Uterus (tissue), 3 donors: ENCODE measurements at regions not wholly inside any gene's neighbourhood (a gene's known extent, or its start where the extent isn't known, plus 50 kb on each side); places are given as distances from the start of the nearest gene placed in this dataset.

Experiments used
- DNase-seq, 2 donors: peaks; one replicate each; pipeline ENCODE4 v3.0.0-alpha.2; 2019 to 2020
- H3K27ac ChIP-seq, 2 donors: fragments of 200-600 bp; sonication (generic); 1 replicate in 1 of 2; 2 replicates in 1 of 2; pipeline ENCODE4 v1.5.1; 2016 to 2018
- H3K27me3 ChIP-seq, 2 donors: fragments of 200-600 bp; sonication (generic); one replicate each; pipeline ENCODE4 v1.5.1; 2018 to 2019; ENCODE audit warnings: control low read depth in 1 of 2
- H3K36me3 ChIP-seq, 2 donors: fragments of 200-600 bp; sonication (generic); one replicate each; pipeline ENCODE4 v1.5.1; 2019; ENCODE audit warnings: control low read depth in 1 of 2
- H3K4me1 ChIP-seq, 2 donors: fragments of 200-600 bp; sonication (generic); one replicate each; pipeline ENCODE4 v1.5.1; 2018 to 2019; ENCODE audit warnings: control low read depth in 1 of 2
- H3K4me3 ChIP-seq, 2 donors: fragments of 200-600 bp; sonication (generic); 1 replicate in 1 of 2; 2 replicates in 1 of 2; pipeline ENCODE4 v1.5.1; 2018 to 2019; ENCODE audit warnings: mild to moderate bottlenecking in 1 of 2
- H3K9me3 ChIP-seq, 2 donors: fragments of 200-600 bp; sonication (generic); one replicate each; pipeline ENCODE4 v1.5.1; 2019; ENCODE audit warnings: control low read depth in 1 of 2
- POLR2A ChIP-seq, 2 donors: fragments of 450-650 bp; IDR thresholded peaks; one replicate each; pipeline ENCODE4 v1.6.1; 2016; ENCODE audit warnings: antibody characterized with exemption in 2 of 2, mild to moderate bottlenecking in 1 of 2, moderate library complexity in 1 of 2
- intact Hi-C: fragments of 100-400 bp; cut with DNase I; formaldehyde crosslinking; loops from one replicate; pipeline ENCODE4 v1.15.1; 2023; ENCODE audit warnings: low total_unique reads
- TF ChIP-seq, protein P1 (sequence below), 4 experiments: fragments of 200-600 bp in 2 of 4; fragments of 450-650 bp in 2 of 4; sonication (generic) in 2 of 4; IDR thresholded peaks; one replicate each; pipeline ENCODE4 v1.5.1; 2016 to 2019; ENCODE audit warnings: antibody characterized with exemption in 4 of 4, mild to moderate bottlenecking in 2 of 4, moderate library complexity in 1 of 4
- donor health status: DM: yes; HTN: yes; CAD: no.

DNA sequence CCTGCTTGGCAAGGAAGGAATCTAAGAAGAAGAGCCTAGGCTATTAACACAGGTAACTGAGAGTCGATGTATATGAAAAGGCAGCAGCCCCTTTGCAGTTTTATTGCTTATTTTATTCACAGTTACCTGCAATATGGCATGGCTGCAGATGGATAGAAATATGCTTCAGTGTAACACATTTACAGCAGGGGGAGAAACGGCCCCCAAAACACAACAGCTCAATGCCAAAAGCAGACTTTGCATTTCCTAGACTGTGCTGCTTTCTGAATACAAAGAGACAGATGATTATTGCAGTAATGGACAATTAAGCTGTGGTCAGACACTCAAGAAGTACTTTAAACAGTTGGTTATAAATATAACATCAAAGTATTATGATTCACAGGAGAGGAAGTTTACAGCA is 108.0 kb upstream of the CDH13 start:
- TF ChIP-seq, protein P1, sequence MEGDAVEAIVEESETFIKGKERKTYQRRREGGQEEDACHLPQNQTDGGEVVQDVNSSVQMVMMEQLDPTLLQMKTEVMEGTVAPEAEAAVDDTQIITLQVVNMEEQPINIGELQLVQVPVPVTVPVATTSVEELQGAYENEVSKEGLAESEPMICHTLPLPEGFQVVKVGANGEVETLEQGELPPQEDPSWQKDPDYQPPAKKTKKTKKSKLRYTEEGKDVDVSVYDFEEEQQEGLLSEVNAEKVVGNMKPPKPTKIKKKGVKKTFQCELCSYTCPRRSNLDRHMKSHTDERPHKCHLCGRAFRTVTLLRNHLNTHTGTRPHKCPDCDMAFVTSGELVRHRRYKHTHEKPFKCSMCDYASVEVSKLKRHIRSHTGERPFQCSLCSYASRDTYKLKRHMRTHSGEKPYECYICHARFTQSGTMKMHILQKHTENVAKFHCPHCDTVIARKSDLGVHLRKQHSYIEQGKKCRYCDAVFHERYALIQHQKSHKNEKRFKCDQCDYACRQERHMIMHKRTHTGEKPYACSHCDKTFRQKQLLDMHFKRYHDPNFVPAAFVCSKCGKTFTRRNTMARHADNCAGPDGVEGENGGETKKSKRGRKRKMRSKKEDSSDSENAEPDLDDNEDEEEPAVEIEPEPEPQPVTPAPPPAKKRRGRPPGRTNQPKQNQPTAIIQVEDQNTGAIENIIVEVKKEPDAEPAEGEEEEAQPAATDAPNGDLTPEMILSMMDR (IDR thresholded peaks at IDR 0.05) = no peak
- TF ChIP-seq POLR2A (IDR thresholded peaks at IDR 0.05) = no peak
- no peak overlapping the region for H3K27ac ChIP-seq

DNA sequence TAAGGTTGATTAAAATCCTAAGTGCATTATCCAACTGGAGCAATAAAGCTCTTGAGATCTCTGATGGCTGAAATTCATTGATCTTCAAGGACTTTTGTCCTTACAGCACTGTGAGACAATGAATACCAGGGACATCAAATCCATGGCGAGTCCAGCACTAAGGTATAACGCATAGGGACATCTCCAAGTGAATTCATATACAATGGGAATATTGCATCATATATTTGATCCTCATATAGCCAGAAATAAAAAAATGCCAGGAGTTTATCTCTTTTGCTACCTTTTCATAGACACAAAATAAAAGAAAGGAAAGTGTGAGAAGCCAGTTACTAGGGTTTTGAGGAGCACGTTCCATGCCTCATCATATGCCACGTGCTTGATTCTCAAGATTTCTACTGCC is 112.5 kb upstream of the CDH13 start:
- intact Hi-C loops = no loop called here
- no peak for TF ChIP-seq POLR2A (IDR thresholded peaks at IDR 0.05)
- TF ChIP-seq, protein P1 (IDR thresholded peaks at IDR 0.05) = no peak
- DNase-seq = no peak
- no peak overlapping the region for H3K27ac ChIP-seq
- H3K4me3 ChIP-seq = no peak overlapping the region
- no peaks in the 10 kb centered on the region for H3K9me3 ChIP-seq
- no peaks in the 10 kb centered on the region for H3K4me1 ChIP-seq
- no peaks in the 10 kb centered on the region for H3K36me3 ChIP-seq
- H3K27me3 ChIP-seq = no peaks in the 10 kb centered on the region

More for the DNA sequence above, 108.0 kb upstream of the CDH13 start:
- H3K4me3 ChIP-seq = no peak overlapping the region
- no peaks in the 10 kb centered on the region for H3K27me3 ChIP-seq
- intact Hi-C loops = no loop called here
- no peaks in the 10 kb centered on the region for H3K4me1 ChIP-seq
- H3K9me3 ChIP-seq = no peaks in the 10 kb centered on the region
- no peaks in the 10 kb centered on the region for H3K36me3 ChIP-seq
- DNase-seq = no peak

DNA sequence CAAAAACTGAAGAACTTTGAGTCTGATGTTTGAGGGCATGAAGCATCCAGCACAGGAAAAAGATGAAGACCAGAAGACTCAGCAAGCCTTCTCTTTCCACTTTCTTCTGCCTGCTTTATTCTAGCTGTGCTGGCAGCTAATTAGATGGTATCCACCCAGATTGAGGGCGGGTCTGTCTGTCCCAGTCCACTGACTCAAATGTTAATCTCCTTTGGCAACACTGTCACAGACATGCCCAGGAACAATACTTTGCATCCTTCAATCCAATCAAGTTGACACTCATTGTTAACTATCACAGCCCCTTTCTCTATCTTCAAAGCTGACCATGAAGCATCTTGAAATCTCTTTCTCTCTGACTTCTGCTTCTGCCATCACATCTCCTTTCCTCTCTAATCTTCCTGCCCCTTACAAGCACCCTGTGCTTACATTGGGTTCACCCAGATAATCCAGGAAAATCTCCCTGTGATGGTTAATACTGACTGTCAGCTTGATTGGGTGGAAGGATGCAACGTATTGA is 115.9 kb upstream of the CDH13 start:
- Histone ChIP-seq H3K27ac (no peak overlapping the region), H3K27me3 (no peaks in the 10 kb centered on the region), H3K4me3 (no peak overlapping the region), H3K36me3 (no peaks in the 10 kb centered on the region), H3K4me1 (no peaks in the 10 kb centered on the region), H3K9me3 (no peaks in the 10 kb centered on the region)
- intact Hi-C loops = no loop called here
- DNase-seq = no peak
- TF ChIP-seq, protein P1 (IDR thresholded peaks at IDR 0.05) = no peak

DNA sequence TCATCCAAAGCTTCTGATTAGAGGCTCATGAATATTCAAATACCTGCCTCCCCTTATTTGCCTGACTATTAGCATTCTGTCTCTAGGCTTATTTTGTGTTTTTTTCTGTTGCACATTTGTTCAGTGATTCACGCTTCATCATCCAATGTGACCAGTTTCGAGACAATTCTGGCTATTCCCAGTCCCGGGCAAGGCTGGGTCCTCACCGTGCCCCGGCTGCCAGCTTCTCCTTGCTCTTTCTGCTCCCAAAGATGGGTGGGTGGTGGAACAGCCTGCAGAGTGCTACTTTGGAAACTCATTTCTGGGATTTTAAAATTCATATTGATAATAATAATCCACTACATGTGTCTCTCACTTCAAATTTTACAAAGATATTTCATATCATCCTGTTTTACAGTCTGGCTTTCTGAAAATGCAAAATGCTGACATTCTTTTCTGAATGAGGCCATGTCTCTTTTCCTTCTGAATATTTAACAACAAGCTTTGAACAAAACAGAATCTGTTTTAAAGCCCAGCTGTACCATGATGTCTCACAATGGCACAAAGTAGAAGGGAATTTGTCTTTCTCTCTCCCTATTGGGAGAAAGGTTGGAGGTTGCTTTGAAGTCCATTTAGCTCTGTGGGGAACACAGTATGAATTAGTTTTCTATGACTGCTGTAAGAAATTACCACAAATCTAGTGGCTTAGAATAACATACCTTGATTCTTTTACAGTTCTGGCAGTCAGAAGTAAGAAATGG is 116.9 kb upstream of the CDH13 start:
- Histone ChIP-seq H3K27ac (no peak overlapping the region), H3K4me1 (no peaks in the 10 kb centered on the region), H3K4me3 (no peak overlapping the region), H3K27me3 (no peaks in the 10 kb centered on the region), H3K9me3 (no peaks in the 10 kb centered on the region), H3K36me3 (no peaks in the 10 kb centered on the region)
- no peak for DNase-seq
- intact Hi-C loops = no loop called here
- no peak for TF ChIP-seq POLR2A (IDR thresholded peaks at IDR 0.05)

DNA sequence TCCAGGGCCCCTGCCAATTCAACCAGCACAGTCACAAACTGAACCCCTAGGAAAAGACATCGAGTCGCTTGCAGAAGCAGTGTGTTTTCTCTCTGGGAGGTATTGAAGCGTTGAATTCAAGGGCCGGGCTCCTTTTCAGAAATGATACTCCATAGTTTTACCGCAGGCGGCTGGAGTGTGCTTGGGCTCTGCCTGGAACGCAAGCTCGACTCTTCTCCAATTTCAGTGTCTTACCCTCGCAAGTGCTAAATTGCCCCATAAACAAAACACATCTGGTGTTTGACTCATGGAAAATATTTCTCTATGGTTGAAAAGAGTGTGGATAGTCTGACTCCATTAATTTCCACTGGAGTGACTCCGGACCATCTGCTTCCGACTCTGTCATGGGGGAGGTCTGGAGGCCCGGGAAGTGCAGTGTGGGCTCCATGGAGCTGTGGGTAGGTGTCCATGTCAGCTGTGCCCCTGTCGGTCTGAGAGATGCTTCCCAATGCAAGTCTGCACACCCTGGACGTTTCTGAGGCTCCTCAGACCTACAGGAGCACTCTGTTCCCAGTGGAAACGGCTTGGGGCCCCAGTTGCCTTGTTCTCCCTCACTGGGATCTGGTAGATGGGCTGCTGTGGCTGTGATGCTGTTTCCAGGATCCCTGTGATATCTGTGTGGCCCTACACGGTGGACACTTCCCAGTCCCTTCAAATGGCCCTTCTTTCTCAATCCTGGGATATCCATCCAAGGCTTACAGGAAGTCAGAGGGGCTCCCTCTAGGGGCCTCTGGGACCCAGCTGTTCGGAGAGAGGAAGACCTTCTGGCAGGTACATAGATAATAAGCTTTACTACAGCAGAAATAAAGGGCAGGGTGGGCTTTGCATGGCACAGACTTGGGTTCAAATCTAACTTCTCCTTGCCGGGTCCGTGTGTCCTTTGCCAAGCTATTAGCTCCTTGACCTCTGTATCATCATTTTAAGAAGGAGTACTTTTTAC is 119.8 kb upstream of the CDH13 start:
- H3K27me3 ChIP-seq = no peaks in the 10 kb centered on the region
- TF ChIP-seq, protein P1 (IDR thresholded peaks at IDR 0.05) = no peak
- TF ChIP-seq POLR2A (IDR thresholded peaks at IDR 0.05) = no peak

More for the DNA sequence above, 119.8 kb upstream of the CDH13 start:
- no peaks in the 10 kb centered on the region for H3K9me3 ChIP-seq
- no peak overlapping the region for H3K4me3 ChIP-seq
- no peak for DNase-seq
- no peak overlapping the region for H3K27ac ChIP-seq
- intact Hi-C loops = no loop called here
- no peaks in the 10 kb centered on the region for H3K4me1 ChIP-seq
- no peaks in the 10 kb centered on the region for H3K36me3 ChIP-seq
